IMR-90 (cell line): ENCODE measurements at regions not wholly inside any gene's neighbourhood (a gene's known extent, or its start where the extent isn't known, plus 50 kb on each side); places are given as distances from the start of the nearest gene placed in this dataset.

ENCODE experiments used
- ATAC-seq: fragments of 200-7000 bp; cut with Tn5 transposase; 2 replicates; pipeline ENCODE4 v1.9.1; 2020; ENCODE audit warnings: low read depth, mild to moderate bottlenecking, moderate library complexity
- BruUV-seq: library from RNA; stranded (reverse); fragments of 400-500 nt; replicated peaks from 2 replicates; lab custom pipeline; 2021; lab: Mats Ljungman, UMichigan
- CTCF ChIA-PET: fragments of 300-600 bp; formaldehyde crosslinking; extraction: SDS; loops from one replicate; lab custom pipeline; 2021; ENCODE audit warnings: antibody characterized with exemption; lab: Yijun Ruan, JAX
- POLR2A ChIA-PET: fragments of 300-600 bp; sonication (Branson Sonifier 250); formaldehyde crosslinking; loops from one replicate; lab custom pipeline; 2022; ENCODE audit warnings: antibody characterized with exemption; ENCODE audit not compliant: unreplicated experiment; lab: Charles Lee
- DNase-seq: peaks from one replicate; pipeline ENCODE4 v3.0.0; 2013
- H2AFZ ChIP-seq: replicated peaks from 2 replicates; pipeline ENCODE3; 2013; ENCODE audit warnings: low read length, mild to moderate bottlenecking; ENCODE audit not compliant: poor library complexity
- H2AK5ac ChIP-seq: 2 replicates; pipeline ENCODE4 v1.6.1; 2013; ENCODE audit warnings: low read depth, low read length, inconsistent platforms
- H2AK9ac ChIP-seq: replicated peaks from 2 replicates; pipeline ENCODE3; 2013; ENCODE audit warnings: mild to moderate bottlenecking, low read depth, low read length, moderate library complexity; ENCODE audit not compliant: poor library complexity
- H2BK120ac ChIP-seq: 2 replicates; pipeline ENCODE4 v1.6.1; 2013; ENCODE audit warnings: low read depth, low read length, inconsistent platforms
- H2BK15ac ChIP-seq: 3 replicates; pipeline ENCODE4 v1.6.1; 2013; ENCODE audit warnings: low read depth, low read length, inconsistent platforms
- H2BK20ac ChIP-seq: 2 replicates; pipeline ENCODE4 v1.6.1; 2013; ENCODE audit warnings: low read depth, mild to moderate bottlenecking, inconsistent platforms, low read length, moderate library complexity
- H2BK5ac ChIP-seq: 2 replicates; pipeline ENCODE4 v1.6.1; 2013; ENCODE audit warnings: mild to moderate bottlenecking, low read depth, low read length, inconsistent platforms; ENCODE audit not compliant: poor library complexity, severe bottlenecking
- H3K14ac ChIP-seq: replicated peaks from 2 replicates; pipeline ENCODE4 v1.6.1; 2013; ENCODE audit warnings: low read depth, low read length, inconsistent platforms
- H3K18ac ChIP-seq: 2 replicates; pipeline ENCODE4 v1.6.1; 2013; ENCODE audit warnings: low read depth, low read length, control low read depth
- H3K23ac ChIP-seq: 2 replicates; pipeline ENCODE4 v1.6.1; 2013; ENCODE audit warnings: low read depth, low read length, inconsistent platforms
- H3K27ac ChIP-seq: 2 replicates; pipeline ENCODE4 v1.5.1; 2013; ENCODE audit warnings: mild to moderate bottlenecking, control low read depth, low read length; ENCODE audit not compliant: insufficient read depth
- H3K27me3 ChIP-seq: 2 replicates; pipeline ENCODE4 v1.6.1; 2013; ENCODE audit warnings: low read length; ENCODE audit not compliant: control insufficient read depth, insufficient read depth
- H3K36me3 ChIP-seq: 2 replicates; pipeline ENCODE4 v1.6.1; 2013; ENCODE audit warnings: low read length, mixed read lengths; ENCODE audit not compliant: control insufficient read depth, insufficient read depth
- H3K4ac ChIP-seq: 2 replicates; pipeline ENCODE4 v1.6.1; 2013; ENCODE audit warnings: low read depth, low read length, inconsistent platforms
- H3K4me1 ChIP-seq: 2 replicates; pipeline ENCODE4 v1.6.1; 2013; ENCODE audit warnings: low read length, mixed read lengths; ENCODE audit not compliant: control insufficient read depth, insufficient read depth
- H3K4me2 ChIP-seq: 2 replicates; pipeline ENCODE4 v1.6.1; 2013; ENCODE audit warnings: low read depth, mild to moderate bottlenecking, control low read depth, low read length, moderate library complexity
- H3K4me3 ChIP-seq: 2 replicates; pipeline ENCODE4 v1.5.1; 2013; ENCODE audit warnings: low read depth, mild to moderate bottlenecking, control low read depth, low read length, moderate library complexity; ENCODE audit not compliant: insufficient read depth
- H3K56ac ChIP-seq: 2 replicates; pipeline ENCODE4 v1.6.1; 2013; ENCODE audit warnings: low read length, inconsistent platforms; ENCODE audit not compliant: insufficient read depth; ENCODE audit errors: extremely low read depth
- H3K79me1 ChIP-seq, 2 experiments: 2 replicates each; pipeline ENCODE4 v1.6.1; 2013; ENCODE audit warnings: low read length in 2 of 2, inconsistent platforms in 1 of 2, low read depth in 1 of 2
- H3K9ac ChIP-seq: 2 replicates; pipeline ENCODE4 v1.6.1; 2013; ENCODE audit warnings: low read depth, low read length, control low read depth
- H3K9me1 ChIP-seq: 2 replicates; pipeline ENCODE4 v1.6.1; 2013; ENCODE audit warnings: low read length, inconsistent platforms; ENCODE audit not compliant: insufficient read depth
- H3K9me3 ChIP-seq: 2 replicates; pipeline ENCODE4 v1.6.1; 2013; ENCODE audit warnings: low read length; ENCODE audit not compliant: control insufficient read depth, insufficient read depth
- H4K20me1 ChIP-seq: 2 replicates; pipeline ENCODE4 v1.6.1; 2013; ENCODE audit warnings: low read length, inconsistent platforms; ENCODE audit not compliant: insufficient read depth
- H4K5ac ChIP-seq: 2 replicates; pipeline ENCODE4 v1.6.1; 2013; ENCODE audit warnings: mild to moderate bottlenecking, low read depth, low read length, control low read depth
- H4K8ac ChIP-seq, 2 experiments: 2 replicates each; pipeline ENCODE4 v1.6.1; 2013; ENCODE audit warnings: low read depth in 2 of 2, low read length in 2 of 2, control low read depth in 1 of 2, inconsistent platforms in 1 of 2
- H4K91ac ChIP-seq: 2 replicates; pipeline ENCODE4 v1.6.1; 2013; ENCODE audit warnings: low read depth, low read length, inconsistent platforms; ENCODE audit not compliant: insufficient read depth
- BHLHE40 ChIP-seq: fragments of 150-350 bp; IDR thresholded peaks from 2 replicates; pipeline ENCODE4 v1.6.1; 2016; ENCODE audit warnings: mild to moderate bottlenecking, low read depth, low read length
- CEBPB ChIP-seq: IDR thresholded peaks from 2 replicates; pipeline ENCODE4 v1.6.1; 2012; ENCODE audit warnings: low read depth, low read length, improper control_type of control experiment
- CHD1 ChIP-seq: IDR thresholded peaks from 2 replicates; pipeline ENCODE4 v1.6.1; 2012; ENCODE audit warnings: low read depth, low read length, improper control_type of control experiment
- FOS ChIP-seq: fragments of 150-350 bp; IDR thresholded peaks from 2 replicates; pipeline ENCODE4 v1.6.1; 2016; ENCODE audit warnings: low read depth, low read length
- MAFK ChIP-seq: IDR thresholded peaks from 2 replicates; pipeline ENCODE4 v1.6.1; 2012; ENCODE audit warnings: low read depth, low read length, improper control_type of control experiment
- MAZ ChIP-seq: IDR thresholded peaks from 2 replicates; pipeline ENCODE4 v1.6.1; 2012; ENCODE audit warnings: low read depth, mild to moderate bottlenecking, low read length, improper control_type of control experiment, moderate library complexity, borderline replicate concordance
- MXI1 ChIP-seq: IDR thresholded peaks from 2 replicates; pipeline ENCODE4 v1.6.1; 2012; ENCODE audit warnings: low read depth, mild to moderate bottlenecking, low read length, moderate library complexity, borderline replicate concordance
- NFE2L2 ChIP-seq: fragments of 150-350 bp; IDR thresholded peaks from 2 replicates; pipeline ENCODE4 v1.6.1; 2016; ENCODE audit warnings: low read depth, mild to moderate bottlenecking, low read length
- POLR2A ChIP-seq: IDR thresholded peaks from 2 replicates; pipeline ENCODE4 v1.6.1; 2012; ENCODE audit warnings: mild to moderate bottlenecking, low read depth, low read length
- RAD21 ChIP-seq: IDR thresholded peaks from 2 replicates; pipeline ENCODE4 v1.6.1; 2012; ENCODE audit warnings: low read length, improper control_type of control experiment
- RCOR1 ChIP-seq: IDR thresholded peaks from 2 replicates; pipeline ENCODE4 v1.6.1; 2012; ENCODE audit warnings: mild to moderate bottlenecking, low read length, improper control_type of control experiment; ENCODE audit not compliant: insufficient replicate concordance
- RFX5 ChIP-seq: IDR thresholded peaks from 2 replicates; pipeline ENCODE4 v1.8.0; 2012; ENCODE audit warnings: low read depth, mild to moderate bottlenecking, low read length, moderate library complexity
- SMC3 ChIP-seq: fragments of 150-350 bp; IDR thresholded peaks from 2 replicates; pipeline ENCODE4 v1.6.1; 2016; ENCODE audit warnings: low read depth, mild to moderate bottlenecking, antibody characterized with exemption, low read length, moderate library complexity
- WGBS, 2 experiments: methylation state at CpG; one replicate each; pipeline versions ENCODE4 v1.1.5 to v1.1.7; 2013; ENCODE audit warnings: missing lambda C conversion rate in 2 of 2; ENCODE audit not compliant: insufficient read length in 1 of 2; ENCODE audit errors: extremely low coverage in 2 of 2; 5-methylcytosine and 5-hydroxymethylcytosine counted together
- dilution Hi-C: fragments of 300-500 bp; cut with HindIII; formaldehyde crosslinking; loops from one replicate; pipeline ENCODE4 v1.14.3; 2018; ENCODE audit warnings: low sequenced_read_pairs; ENCODE audit not compliant: unreplicated experiment
- in situ Hi-C: fragments of 300-500 bp; cut with MboI; formaldehyde crosslinking; loops from 3 replicates; pipeline ENCODE4 v1.14.3; 2019; ENCODE audit warnings: low sequenced_read_pairs, inconsistent platforms, mixed read lengths
- intact Hi-C: fragments of 100-400 bp; cut with micrococcal nuclease; formaldehyde crosslinking; loops from 2 replicates; pipeline ENCODE4 v1.10.0; 2022
- TF ChIP-seq, protein P1 (sequence below): fragments of 150-350 bp; IDR thresholded peaks from 2 replicates; pipeline ENCODE4 v1.6.1; 2017; ENCODE audit warnings: mild to moderate bottlenecking, antibody characterized with exemption, low read length, low read depth
- TF ChIP-seq, protein P2 (sequence below): conservative IDR thresholded peaks from 2 replicates; pipeline ENCODE4 v1.5.1; 2012; ENCODE audit warnings: mild to moderate bottlenecking, low read depth, low read length, improper control_type of control experiment
- TF ChIP-seq, protein P3 (sequence below): fragments of 150-350 bp; IDR thresholded peaks from 2 replicates; pipeline ENCODE4 v1.6.1; 2016; ENCODE audit warnings: low read depth, mild to moderate bottlenecking, low read length, moderate library complexity, borderline replicate concordance

DNA sequence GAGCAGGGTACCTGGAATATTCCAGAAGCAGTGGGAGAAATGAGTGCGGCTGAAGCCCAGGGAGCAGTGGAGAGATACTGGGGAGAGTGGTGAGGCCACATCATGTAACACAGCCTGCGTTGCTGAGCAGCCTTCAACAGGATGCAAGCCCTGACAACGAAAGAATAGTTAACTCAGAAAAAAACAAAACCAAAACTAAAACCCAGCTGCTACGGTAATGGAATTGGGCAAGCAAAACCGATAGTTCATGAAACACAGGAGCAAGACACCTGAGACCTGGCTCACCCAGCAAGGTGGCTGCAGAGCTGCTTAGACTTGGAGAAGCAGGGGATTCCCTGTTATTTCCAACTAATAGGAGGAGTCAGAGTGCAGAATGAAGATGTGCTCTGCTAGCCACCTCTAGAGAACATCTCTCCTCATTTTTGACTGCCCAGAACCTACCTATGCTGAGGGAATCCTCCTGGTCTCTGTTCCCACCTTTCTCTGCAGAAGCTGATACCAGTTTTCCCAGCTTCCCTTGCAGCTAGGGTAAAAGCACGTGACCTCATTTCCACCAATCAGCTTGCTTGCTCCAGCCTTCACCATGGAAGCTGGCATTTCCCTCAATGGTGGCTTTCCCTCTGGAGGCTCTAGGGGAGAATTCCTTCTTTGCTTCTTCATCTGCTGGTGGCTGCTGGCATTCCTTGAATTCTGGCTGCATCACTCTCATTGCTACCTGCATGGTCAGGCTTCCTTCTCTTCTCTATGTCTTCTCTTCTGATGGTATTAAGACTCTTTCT is 59.4 kb upstream of the XYLT1 start:
- no peak overlapping the region for H2AK5ac ChIP-seq
- no peak overlapping the region for H2AK9ac ChIP-seq
- no peak overlapping the region for H2BK120ac ChIP-seq
- no peak overlapping the region for H2BK15ac ChIP-seq
- no peak overlapping the region for H3K4me3 ChIP-seq
- no peak overlapping the region for H4K8ac ChIP-seq
- H3K36me3 ChIP-seq = no peaks in the 10 kb centered on the region
- WGBS, 2 experiments = no CpG with 5 or more reads among the region's 6 CpGs
- H2BK5ac ChIP-seq = no peak overlapping the region
- ATAC-seq (no peak), DNase-seq (no peak)
- no peak overlapping the region for H3K27ac ChIP-seq
- no peak overlapping the region for H3K23ac ChIP-seq
- H3K9me3 ChIP-seq = peaks cover 3% of the 10 kb centered on the region; the same call in 1 of the 2 replicates
- H4K5ac ChIP-seq = no peak overlapping the region
- no peak overlapping the region for H3K14ac ChIP-seq
- no peak overlapping the region for H3K18ac ChIP-seq
- TF ChIP-seq, protein P1, sequence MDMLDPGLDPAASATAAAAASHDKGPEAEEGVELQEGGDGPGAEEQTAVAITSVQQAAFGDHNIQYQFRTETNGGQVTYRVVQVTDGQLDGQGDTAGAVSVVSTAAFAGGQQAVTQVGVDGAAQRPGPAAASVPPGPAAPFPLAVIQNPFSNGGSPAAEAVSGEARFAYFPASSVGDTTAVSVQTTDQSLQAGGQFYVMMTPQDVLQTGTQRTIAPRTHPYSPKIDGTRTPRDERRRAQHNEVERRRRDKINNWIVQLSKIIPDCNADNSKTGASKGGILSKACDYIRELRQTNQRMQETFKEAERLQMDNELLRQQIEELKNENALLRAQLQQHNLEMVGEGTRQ = no peak
- TF ChIP-seq, protein P2, sequence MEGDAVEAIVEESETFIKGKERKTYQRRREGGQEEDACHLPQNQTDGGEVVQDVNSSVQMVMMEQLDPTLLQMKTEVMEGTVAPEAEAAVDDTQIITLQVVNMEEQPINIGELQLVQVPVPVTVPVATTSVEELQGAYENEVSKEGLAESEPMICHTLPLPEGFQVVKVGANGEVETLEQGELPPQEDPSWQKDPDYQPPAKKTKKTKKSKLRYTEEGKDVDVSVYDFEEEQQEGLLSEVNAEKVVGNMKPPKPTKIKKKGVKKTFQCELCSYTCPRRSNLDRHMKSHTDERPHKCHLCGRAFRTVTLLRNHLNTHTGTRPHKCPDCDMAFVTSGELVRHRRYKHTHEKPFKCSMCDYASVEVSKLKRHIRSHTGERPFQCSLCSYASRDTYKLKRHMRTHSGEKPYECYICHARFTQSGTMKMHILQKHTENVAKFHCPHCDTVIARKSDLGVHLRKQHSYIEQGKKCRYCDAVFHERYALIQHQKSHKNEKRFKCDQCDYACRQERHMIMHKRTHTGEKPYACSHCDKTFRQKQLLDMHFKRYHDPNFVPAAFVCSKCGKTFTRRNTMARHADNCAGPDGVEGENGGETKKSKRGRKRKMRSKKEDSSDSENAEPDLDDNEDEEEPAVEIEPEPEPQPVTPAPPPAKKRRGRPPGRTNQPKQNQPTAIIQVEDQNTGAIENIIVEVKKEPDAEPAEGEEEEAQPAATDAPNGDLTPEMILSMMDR = no peak
- TF ChIP-seq, protein P3, sequence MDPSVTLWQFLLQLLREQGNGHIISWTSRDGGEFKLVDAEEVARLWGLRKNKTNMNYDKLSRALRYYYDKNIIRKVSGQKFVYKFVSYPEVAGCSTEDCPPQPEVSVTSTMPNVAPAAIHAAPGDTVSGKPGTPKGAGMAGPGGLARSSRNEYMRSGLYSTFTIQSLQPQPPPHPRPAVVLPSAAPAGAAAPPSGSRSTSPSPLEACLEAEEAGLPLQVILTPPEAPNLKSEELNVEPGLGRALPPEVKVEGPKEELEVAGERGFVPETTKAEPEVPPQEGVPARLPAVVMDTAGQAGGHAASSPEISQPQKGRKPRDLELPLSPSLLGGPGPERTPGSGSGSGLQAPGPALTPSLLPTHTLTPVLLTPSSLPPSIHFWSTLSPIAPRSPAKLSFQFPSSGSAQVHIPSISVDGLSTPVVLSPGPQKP = no peak
- TF ChIP-seq NFE2L2 (no peak), POLR2A (no peak), BHLHE40 (no peak), MXI1 (no peak), MAZ (no peak), CHD1 (no peak), RCOR1 (no peak), RFX5 (no peak), RAD21 (no peak), FOS (no peak), MAFK (no peak), SMC3 (no peak), CEBPB (no peak)
- H4K91ac ChIP-seq = no peak overlapping the region
- H4K20me1 ChIP-seq = no peaks in the 10 kb centered on the region
- POLR2A ChIA-PET = no interaction called here
- no peak overlapping the region for H3K4ac ChIP-seq
- H2AFZ ChIP-seq = no peak overlapping the region
- no peaks in the 10 kb centered on the region for H3K4me1 ChIP-seq
- intact Hi-C loops = no loop called here
- H3K79me1 ChIP-seq = no peaks in the 10 kb centered on the region
- H3K9ac ChIP-seq = no peak overlapping the region
- no peak overlapping the region for H2BK20ac ChIP-seq
- H3K4me2 ChIP-seq = no peak overlapping the region
- peaks cover 2% of the 10 kb centered on the region; the same call in 1 of the 2 replicates for H3K27me3 ChIP-seq
- in situ Hi-C loops = no loop called here
- no peaks in the 10 kb centered on the region for H3K9me1 ChIP-seq
- dilution Hi-C loops = no loop called here
- no peak overlapping the region for H3K56ac ChIP-seq
- CTCF ChIA-PET = no interaction called here
- no TSS peak for BruUV-seq
